Esophagus squamous epithelium (tissue), 4 donors: ENCODE measurements at regions not wholly inside any gene's neighbourhood (a gene's known extent, or its start where the extent isn't known, plus 50 kb on each side); places are given as distances from the start of the nearest gene placed in this dataset.

Source experiments
- CTCF ChIP-seq, 6 experiments: fragments of 450-650 bp in 4 of 6; fragments of 200-600 bp in 2 of 6; sonication (generic) in 2 of 6; IDR thresholded peaks; one replicate each; pipeline ENCODE4 v1.5.1; 2016 to 2019; ENCODE audit warnings: antibody characterized with exemption in 6 of 6, mild to moderate bottlenecking in 4 of 6, moderate library complexity in 4 of 6
- POLR2A ChIP-seq, 4 donors: fragments of 450-650 bp; IDR thresholded peaks; one replicate each; pipeline ENCODE4 v1.6.1; 2017; ENCODE audit warnings: antibody characterized with exemption in 4 of 4, mild to moderate bottlenecking in 4 of 4, moderate library complexity in 3 of 4

GRCh38 chr11:103532133-103532788 lies 423.0 kb downstream of the DYNC2H1 start:
- TF ChIP-seq CTCF (IDR thresholded peaks at IDR 0.05) (no peak), POLR2A (IDR thresholded peaks at IDR 0.05) (no peak)
